SK-N-MC (cell line): ENCODE measurements at regions not wholly inside any gene's neighbourhood (a gene's known extent, or its start where the extent isn't known, plus 50 kb on each side); places are given as distances from the start of the nearest gene placed in this dataset.

Experiments used
- EZH2 ChIP-seq: fragments of 200-600 bp; sonication (generic); IDR thresholded peaks from one replicate; pipeline ENCODE4 v1.6.1; 2017; ENCODE audit warnings: antibody characterized with exemption
- POLR2AphosphoS5 ChIP-seq: IDR thresholded peaks from 2 replicates; pipeline ENCODE4 v1.6.1; 2012; ENCODE audit warnings: mild to moderate bottlenecking, low read depth, low read length, borderline replicate concordance

- TF ChIP-seq POLR2AphosphoS5 (no peak), EZH2 (no peak)
These were observed 251.3 kb upstream of the ETAA1 start for GRCh38 chr2:67145851-67146250.
